Adrenal gland (tissue), 9 donors: ENCODE measurements at regions not wholly inside any gene's neighbourhood (a gene's known extent, or its start where the extent isn't known, plus 50 kb on each side); places are given as distances from the start of the nearest gene placed in this dataset.

Experiments
- DNase-seq, 7 donors: peaks; one replicate each; pipeline ENCODE4 v3.0.0-alpha.2; 2019 to 2020
- H3K27ac ChIP-seq, 5 donors: fragments of 200-600 bp; sonication (generic) in 4 of 5; 1 replicate in 3 of 5; 2 replicates in 2 of 5; pipeline versions ENCODE4 v1.5.1 to v1.8.0; 2016 to 2020; ENCODE audit warnings: mild to moderate bottlenecking in 1 of 5
- H3K27me3 ChIP-seq: fragments of 200-600 bp; 2 replicates; pipeline ENCODE4 v1.8.0; 2021
- H3K36me3 ChIP-seq, 2 donors: fragments of 200-600 bp; replicated peaks in 1 of 2; 1 replicate in 1 of 2; 2 replicates in 1 of 2; pipeline versions ENCODE4 v1.5.1 to v1.8.0; 2018 to 2022
- H3K4me1 ChIP-seq, 2 donors: fragments of 200-600 bp; replicated peaks in 1 of 2; 1 replicate in 1 of 2; 2 replicates in 1 of 2; pipeline versions ENCODE4 v1.5.1 to v1.8.0; 2018 to 2021
- H3K4me3 ChIP-seq, 4 donors: fragments of 200-600 bp; sonication (generic) in 3 of 4; one replicate each; pipeline ENCODE4 v1.5.1; 2016 to 2018
- H3K9me3 ChIP-seq, 3 donors: fragments of 200-600 bp; sonication (generic) in 1 of 3; replicated peaks in 1 of 3; 1 replicate in 2 of 3; 2 replicates in 1 of 3; pipeline versions ENCODE4 v1.5.1 to v1.8.0; 2016 to 2021
- POLR2A ChIP-seq, 2 donors: fragments of 450-650 bp; IDR thresholded peaks; one replicate each; pipeline ENCODE4 v1.6.1; 2017; ENCODE audit warnings: antibody characterized with exemption in 2 of 2, mild to moderate bottlenecking in 2 of 2, moderate library complexity in 1 of 2
- WGBS, 4 donors: extraction: QIAGEN DNeasy Blood & Tissue Kit in 2 of 4; methylation state at CpG; one replicate each; pipeline versions ENCODE4 v1.1.5 to v1.1.7; 2013 to 2017; 5-methylcytosine and 5-hydroxymethylcytosine counted together
- intact Hi-C, 2 donors: fragments of 100-400 bp; cut with DNase I; formaldehyde crosslinking; loops; one replicate each; pipeline versions ENCODE4 v1.14.1 to v1.15.0; 2022 to 2023
- TF ChIP-seq, protein P1 (sequence below), 6 experiments: fragments of 450-650 bp in 4 of 6; fragments of 200-600 bp in 2 of 6; sonication (generic) in 1 of 6; IDR thresholded peaks; 1 replicate in 5 of 6; 2 replicates in 1 of 6; pipeline versions ENCODE4 v1.5.1 to v1.8.0; 2016 to 2021; ENCODE audit warnings: antibody characterized with exemption in 6 of 6, mild to moderate bottlenecking in 2 of 6, moderate library complexity in 1 of 6
- donor health status: healthy with polysubstance abuse.
- donor health status: Bipolar disorder and iron deficiency.
- donor health status: DM: yes; HTN: yes; CAD: no.
- donor health status: DM: no; HTN: no; CAD: no.
- donor health status: DM: no; HTN: no; CAD: no.

DNA sequence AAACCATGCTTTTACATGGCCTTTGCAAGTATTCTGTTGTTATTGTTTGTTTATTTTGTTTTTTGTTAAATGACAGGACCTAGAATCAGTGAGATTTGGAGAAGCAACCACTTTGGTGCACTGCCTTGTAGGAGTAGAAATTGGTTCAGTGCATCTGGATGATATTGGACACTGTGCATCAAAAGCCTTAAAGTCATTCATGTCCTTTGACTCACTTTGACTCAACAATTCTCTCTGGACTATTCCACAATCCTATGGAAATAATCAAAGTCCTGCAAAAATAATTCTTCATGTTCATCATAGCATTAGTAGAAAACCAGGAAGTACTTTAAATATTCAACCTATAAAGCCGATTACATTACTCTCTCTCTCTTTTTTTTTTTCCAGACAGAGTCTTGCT, 224.8 kb downstream of the ABHD5 start:
- no peak for TF ChIP-seq POLR2A (IDR thresholded peaks at IDR 0.05)
- TF ChIP-seq, protein P1, sequence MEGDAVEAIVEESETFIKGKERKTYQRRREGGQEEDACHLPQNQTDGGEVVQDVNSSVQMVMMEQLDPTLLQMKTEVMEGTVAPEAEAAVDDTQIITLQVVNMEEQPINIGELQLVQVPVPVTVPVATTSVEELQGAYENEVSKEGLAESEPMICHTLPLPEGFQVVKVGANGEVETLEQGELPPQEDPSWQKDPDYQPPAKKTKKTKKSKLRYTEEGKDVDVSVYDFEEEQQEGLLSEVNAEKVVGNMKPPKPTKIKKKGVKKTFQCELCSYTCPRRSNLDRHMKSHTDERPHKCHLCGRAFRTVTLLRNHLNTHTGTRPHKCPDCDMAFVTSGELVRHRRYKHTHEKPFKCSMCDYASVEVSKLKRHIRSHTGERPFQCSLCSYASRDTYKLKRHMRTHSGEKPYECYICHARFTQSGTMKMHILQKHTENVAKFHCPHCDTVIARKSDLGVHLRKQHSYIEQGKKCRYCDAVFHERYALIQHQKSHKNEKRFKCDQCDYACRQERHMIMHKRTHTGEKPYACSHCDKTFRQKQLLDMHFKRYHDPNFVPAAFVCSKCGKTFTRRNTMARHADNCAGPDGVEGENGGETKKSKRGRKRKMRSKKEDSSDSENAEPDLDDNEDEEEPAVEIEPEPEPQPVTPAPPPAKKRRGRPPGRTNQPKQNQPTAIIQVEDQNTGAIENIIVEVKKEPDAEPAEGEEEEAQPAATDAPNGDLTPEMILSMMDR (IDR thresholded peaks at IDR 0.05) = no peak
- 80 to 94% (median 90%) methylated on average over 1 of the region's 1 CpG for WGBS, 4 donors
- H3K9me3 ChIP-seq = no peaks in the 10 kb centered on the region
- no peaks in the 10 kb centered on the region for H3K36me3 ChIP-seq
- no peaks in the 10 kb centered on the region for H3K27me3 ChIP-seq
- no peak overlapping the region for H3K4me3 ChIP-seq
- intact Hi-C loops = no loop called here
- H3K27ac ChIP-seq = no peak overlapping the region
- DNase-seq = no peak
- H3K4me1 ChIP-seq = no peaks in the 10 kb centered on the region

DNA sequence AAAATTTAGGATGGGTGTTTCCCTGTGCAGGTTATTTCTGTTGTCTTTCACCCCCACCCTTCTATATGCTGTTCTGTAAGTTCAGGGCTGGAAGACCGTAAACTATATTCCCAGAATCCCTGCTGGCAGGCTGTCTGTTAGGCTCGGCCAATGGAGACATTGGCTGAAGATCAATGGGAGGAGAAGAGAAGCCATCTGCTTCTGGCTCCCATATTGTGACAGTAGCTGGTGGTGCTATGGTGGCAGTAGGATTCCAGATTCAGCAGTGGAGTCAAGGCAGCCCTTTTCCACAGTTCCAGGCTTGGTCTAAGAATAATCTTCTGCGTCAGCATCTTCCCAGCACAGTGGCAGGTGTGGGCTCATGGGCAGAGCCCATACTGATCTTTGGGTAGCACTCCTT, 226.6 kb downstream of the ABHD5 start:
- intact Hi-C loops = no loop called here
- no peak overlapping the region for H3K27ac ChIP-seq
- H3K9me3 ChIP-seq = no peaks in the 10 kb centered on the region
- DNase-seq = no peak
- no peaks in the 10 kb centered on the region for H3K36me3 ChIP-seq
- WGBS, 4 donors = 67 to 91% (median 85%) methylated on average over 3 of the region's 3 CpGs
- TF ChIP-seq, protein P1 (IDR thresholded peaks at IDR 0.05) = no peak
- no peak for TF ChIP-seq POLR2A (IDR thresholded peaks at IDR 0.05)
- H3K27me3 ChIP-seq = no peaks in the 10 kb centered on the region
- no peaks in the 10 kb centered on the region for H3K4me1 ChIP-seq
- H3K4me3 ChIP-seq = no peak overlapping the region

DNA sequence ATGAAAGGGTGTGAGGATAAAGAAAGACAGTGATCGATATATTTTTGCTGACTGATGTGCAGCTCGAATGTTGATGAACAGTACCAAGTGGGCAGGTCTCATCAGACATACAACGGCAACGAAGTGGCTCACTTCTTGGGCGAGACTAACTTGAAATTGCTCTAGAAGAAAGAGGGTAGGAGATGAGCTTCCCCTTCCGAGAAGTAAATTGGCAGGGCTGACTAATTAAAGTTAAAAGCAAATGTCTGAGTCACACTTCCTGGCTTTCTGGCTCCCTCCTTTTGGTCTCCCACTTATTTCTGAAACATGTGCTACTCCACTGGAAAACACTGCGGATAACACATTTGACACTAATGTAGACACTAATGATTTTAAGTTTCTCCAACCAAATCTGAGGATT, 228.3 kb downstream of the ABHD5 start:
- no peak for TF ChIP-seq POLR2A (IDR thresholded peaks at IDR 0.05)
- TF ChIP-seq, protein P1 (IDR thresholded peaks at IDR 0.05) = no peak
- Histone ChIP-seq H3K9me3 (no peaks in the 10 kb centered on the region), H3K27ac (no peak overlapping the region), H3K27me3 (peaks cover 8% of the 10 kb centered on the region), H3K4me3 (no peak overlapping the region), H3K4me1 (no peaks in the 10 kb centered on the region), H3K36me3 (no peaks in the 10 kb centered on the region)
- DNase-seq = no peak
- intact Hi-C loops = no loop called here
- 60 to 66% (median 62%) methylated on average over 7 of the region's 7 CpGs for WGBS, 4 donors

DNA sequence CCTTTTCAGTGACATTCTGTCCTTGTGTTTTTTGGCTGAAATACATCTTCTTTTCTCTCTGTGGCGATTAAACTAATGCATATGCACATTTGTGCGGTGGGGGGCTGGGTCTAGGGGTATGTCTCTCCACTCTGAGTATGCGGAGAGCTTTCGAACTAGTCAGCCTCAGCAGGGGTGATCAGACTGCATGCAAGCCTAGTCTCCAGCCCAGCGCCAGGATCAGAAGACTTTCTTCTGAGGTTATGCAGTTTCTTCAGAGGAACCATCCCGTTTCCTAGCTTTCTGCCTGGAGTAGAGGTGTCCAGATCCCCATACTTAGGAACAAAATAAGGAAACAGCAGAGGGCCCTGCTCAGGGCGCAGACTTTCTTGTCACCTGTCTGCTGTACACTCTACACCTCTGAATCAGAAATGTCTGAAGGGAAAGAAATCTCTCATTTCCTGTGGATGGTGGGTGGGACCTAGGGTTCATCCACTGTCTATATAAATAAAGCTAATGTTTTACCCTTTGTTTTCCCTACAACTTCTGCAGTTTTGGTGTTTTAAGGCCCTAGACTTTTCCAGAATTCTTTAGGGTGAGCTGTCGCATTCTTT, 230.4 kb downstream of the ABHD5 start:
- H3K27me3 ChIP-seq = peaks cover 21% of the 10 kb centered on the region
- no peak overlapping the region for H3K27ac ChIP-seq
- no peaks in the 10 kb centered on the region for H3K36me3 ChIP-seq
- WGBS, 4 donors = 42 to 55% (median 45%) methylated on average over 8 of the region's 8 CpGs
- H3K4me1 ChIP-seq = no peaks in the 10 kb centered on the region
- no peak overlapping the region for H3K4me3 ChIP-seq
- intact Hi-C loops = no loop called here
- TF ChIP-seq, protein P1 (IDR thresholded peaks at IDR 0.05) = no peak
- no peak for TF ChIP-seq POLR2A (IDR thresholded peaks at IDR 0.05)
- no peak for DNase-seq
- H3K9me3 ChIP-seq = no peaks in the 10 kb centered on the region
